ENCODE measurements at regions not wholly inside any gene's neighbourhood (a gene's known extent, or its start where the extent isn't known, plus 50 kb on each side); places are given as distances from the start of the nearest gene placed in this dataset.
"Not testable (repeated sequence)": the region's sequence is repeated elsewhere in the genome, so short reads cannot be mapped to it uniquely, and the experiment has no call there.

DNA sequence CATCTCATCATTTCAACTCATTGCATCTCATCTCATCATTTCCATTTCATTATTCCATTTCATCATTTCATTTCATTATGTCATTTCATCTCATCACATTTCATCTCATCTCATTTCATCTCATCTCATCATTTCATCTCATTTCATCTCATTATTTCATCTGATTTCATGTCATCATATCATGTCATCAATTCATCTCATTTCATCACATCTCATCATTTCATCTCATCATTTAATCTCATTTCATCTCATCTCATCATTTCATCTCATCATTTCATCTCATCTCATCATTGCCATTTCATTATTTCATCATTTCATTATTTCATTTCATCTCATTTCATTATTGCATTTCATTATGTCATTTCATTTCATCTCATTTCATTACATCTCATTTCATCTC lies 410.5 kb downstream of the ZNF33B start:
- TF ChIP-seq YY1 (IDR thresholded peaks at IDR 0.05); CTCF (IDR thresholded peaks at IDR 0.05; ENCODE audit: low read depth, low read length, missing input control); JUND (IDR thresholded peaks at IDR 0.05); GABPA (IDR thresholded peaks at IDR 0.05 in 1 of 2, conservative IDR thresholded peaks at IDR 0.05 in 1 of 2); TAF1 (conservative IDR thresholded peaks at IDR 0.05); SP1 (IDR thresholded peaks at IDR 0.05); FOXA1 (IDR thresholded peaks at IDR 0.05); EGR1 (IDR thresholded peaks at IDR 0.05; ENCODE audit: low read depth in 2 of 2); HNF4A (conservative IDR thresholded peaks at IDR 0.05); RAD21 (IDR thresholded peaks at IDR 0.05): not testable (repeated sequence)
- TF ChIP-seq, protein P1, sequence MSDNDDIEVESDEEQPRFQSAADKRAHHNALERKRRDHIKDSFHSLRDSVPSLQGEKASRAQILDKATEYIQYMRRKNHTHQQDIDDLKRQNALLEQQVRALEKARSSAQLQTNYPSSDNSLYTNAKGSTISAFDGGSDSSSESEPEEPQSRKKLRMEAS (IDR thresholded peaks at IDR 0.05), result not testable (repeated sequence)
- TF ChIP-seq, protein P2, sequence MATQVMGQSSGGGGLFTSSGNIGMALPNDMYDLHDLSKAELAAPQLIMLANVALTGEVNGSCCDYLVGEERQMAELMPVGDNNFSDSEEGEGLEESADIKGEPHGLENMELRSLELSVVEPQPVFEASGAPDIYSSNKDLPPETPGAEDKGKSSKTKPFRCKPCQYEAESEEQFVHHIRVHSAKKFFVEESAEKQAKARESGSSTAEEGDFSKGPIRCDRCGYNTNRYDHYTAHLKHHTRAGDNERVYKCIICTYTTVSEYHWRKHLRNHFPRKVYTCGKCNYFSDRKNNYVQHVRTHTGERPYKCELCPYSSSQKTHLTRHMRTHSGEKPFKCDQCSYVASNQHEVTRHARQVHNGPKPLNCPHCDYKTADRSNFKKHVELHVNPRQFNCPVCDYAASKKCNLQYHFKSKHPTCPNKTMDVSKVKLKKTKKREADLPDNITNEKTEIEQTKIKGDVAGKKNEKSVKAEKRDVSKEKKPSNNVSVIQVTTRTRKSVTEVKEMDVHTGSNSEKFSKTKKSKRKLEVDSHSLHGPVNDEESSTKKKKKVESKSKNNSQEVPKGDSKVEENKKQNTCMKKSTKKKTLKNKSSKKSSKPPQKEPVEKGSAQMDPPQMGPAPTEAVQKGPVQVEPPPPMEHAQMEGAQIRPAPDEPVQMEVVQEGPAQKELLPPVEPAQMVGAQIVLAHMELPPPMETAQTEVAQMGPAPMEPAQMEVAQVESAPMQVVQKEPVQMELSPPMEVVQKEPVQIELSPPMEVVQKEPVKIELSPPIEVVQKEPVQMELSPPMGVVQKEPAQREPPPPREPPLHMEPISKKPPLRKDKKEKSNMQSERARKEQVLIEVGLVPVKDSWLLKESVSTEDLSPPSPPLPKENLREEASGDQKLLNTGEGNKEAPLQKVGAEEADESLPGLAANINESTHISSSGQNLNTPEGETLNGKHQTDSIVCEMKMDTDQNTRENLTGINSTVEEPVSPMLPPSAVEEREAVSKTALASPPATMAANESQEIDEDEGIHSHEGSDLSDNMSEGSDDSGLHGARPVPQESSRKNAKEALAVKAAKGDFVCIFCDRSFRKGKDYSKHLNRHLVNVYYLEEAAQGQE (IDR thresholded peaks at IDR 0.05), result not testable (repeated sequence)
- TF ChIP-seq, protein P3, sequence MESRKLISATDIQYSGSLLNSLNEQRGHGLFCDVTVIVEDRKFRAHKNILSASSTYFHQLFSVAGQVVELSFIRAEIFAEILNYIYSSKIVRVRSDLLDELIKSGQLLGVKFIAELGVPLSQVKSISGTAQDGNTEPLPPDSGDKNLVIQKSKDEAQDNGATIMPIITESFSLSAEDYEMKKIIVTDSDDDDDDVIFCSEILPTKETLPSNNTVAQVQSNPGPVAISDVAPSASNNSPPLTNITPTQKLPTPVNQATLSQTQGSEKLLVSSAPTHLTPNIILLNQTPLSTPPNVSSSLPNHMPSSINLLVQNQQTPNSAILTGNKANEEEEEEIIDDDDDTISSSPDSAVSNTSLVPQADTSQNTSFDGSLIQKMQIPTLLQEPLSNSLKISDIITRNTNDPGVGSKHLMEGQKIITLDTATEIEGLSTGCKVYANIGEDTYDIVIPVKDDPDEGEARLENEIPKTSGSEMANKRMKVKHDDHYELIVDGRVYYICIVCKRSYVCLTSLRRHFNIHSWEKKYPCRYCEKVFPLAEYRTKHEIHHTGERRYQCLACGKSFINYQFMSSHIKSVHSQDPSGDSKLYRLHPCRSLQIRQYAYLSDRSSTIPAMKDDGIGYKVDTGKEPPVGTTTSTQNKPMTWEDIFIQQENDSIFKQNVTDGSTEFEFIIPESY (IDR thresholded peaks at IDR 0.05), result not testable (repeated sequence)

Data from liver (tissue), 3 donors.